AG04450 (cell line): ENCODE measurements at regions not wholly inside any gene's neighbourhood (a gene's known extent, or its start where the extent isn't known, plus 50 kb on each side); places are given as distances from the start of the nearest gene placed in this dataset.

ENCODE experiments used
- CTCF ChIA-PET: fragments of 300-600, 350-600 bp; formaldehyde crosslinking; extraction: SDS; loops from one replicate; lab custom pipeline; 2022; ENCODE audit warnings: antibody characterized with exemption, inconsistent platforms; lab: Charles Lee
- POLR2A ChIA-PET: fragments of 350-600 bp; formaldehyde crosslinking; extraction: SDS; loops from one replicate; lab custom pipeline; 2021; ENCODE audit warnings: antibody characterized with exemption, inconsistent platforms; lab: Yijun Ruan, JAX
- DNase-seq: peaks from one replicate; pipeline ENCODE4 v3.0.0-alpha.2; 2011; ENCODE audit warnings: low read depth, low spot score
- H3K27ac ChIP-seq: one replicate; pipeline ENCODE4 v1.5.1; 2012; ENCODE audit warnings: low read depth, low read length, control low read depth
- H3K27me3 ChIP-seq: one replicate; pipeline ENCODE4 v1.6.0; 2012; ENCODE audit warnings: low read length; ENCODE audit not compliant: control insufficient read depth, insufficient read depth
- H3K4me3 ChIP-seq: 2 replicates; pipeline ENCODE4 v1.5.1; 2011; ENCODE audit warnings: mild to moderate bottlenecking, low read depth, low read length, control low read depth
- H3K9me3 ChIP-seq: 2 replicates; pipeline ENCODE4 v1.5.1; 2012; ENCODE audit warnings: low read length; ENCODE audit not compliant: control insufficient read depth, insufficient read depth
- TF ChIP-seq, protein P1 (sequence below): IDR thresholded peaks from 2 replicates; pipeline ENCODE4 v1.5.1; 2011; ENCODE audit warnings: low read depth, low read length, control low read depth, inconsistent platforms

DNA sequence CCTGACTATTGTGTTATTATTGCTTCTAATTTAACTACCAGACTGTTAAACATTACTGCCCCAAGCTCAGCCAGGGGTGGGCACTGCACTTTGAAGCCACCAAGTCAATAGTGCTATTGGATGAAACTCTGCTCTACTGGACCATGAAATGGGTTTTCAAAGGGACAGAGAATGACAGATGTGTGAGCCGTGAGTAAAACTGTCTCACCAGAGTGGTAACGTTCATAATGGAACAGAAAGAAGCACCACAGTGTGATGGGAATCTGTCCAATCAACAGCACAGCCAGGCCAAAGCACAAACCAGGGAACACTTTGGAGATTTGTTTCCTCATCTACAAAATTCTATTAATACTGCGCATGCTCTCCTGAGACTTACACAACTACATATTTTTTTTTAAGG lies 171.8 kb upstream of the LPP start:
- Histone ChIP-seq H3K9me3 (no peaks in the 10 kb centered on the region; the same call in 1 of the 2 replicates), H3K4me3 (no peak overlapping the region), H3K27ac (no peak overlapping the region), H3K27me3 (no peaks in the 10 kb centered on the region)
- POLR2A ChIA-PET: no interaction called here
- CTCF ChIA-PET: no interaction called here
- DNase-seq: no peak
- TF ChIP-seq, protein P1, sequence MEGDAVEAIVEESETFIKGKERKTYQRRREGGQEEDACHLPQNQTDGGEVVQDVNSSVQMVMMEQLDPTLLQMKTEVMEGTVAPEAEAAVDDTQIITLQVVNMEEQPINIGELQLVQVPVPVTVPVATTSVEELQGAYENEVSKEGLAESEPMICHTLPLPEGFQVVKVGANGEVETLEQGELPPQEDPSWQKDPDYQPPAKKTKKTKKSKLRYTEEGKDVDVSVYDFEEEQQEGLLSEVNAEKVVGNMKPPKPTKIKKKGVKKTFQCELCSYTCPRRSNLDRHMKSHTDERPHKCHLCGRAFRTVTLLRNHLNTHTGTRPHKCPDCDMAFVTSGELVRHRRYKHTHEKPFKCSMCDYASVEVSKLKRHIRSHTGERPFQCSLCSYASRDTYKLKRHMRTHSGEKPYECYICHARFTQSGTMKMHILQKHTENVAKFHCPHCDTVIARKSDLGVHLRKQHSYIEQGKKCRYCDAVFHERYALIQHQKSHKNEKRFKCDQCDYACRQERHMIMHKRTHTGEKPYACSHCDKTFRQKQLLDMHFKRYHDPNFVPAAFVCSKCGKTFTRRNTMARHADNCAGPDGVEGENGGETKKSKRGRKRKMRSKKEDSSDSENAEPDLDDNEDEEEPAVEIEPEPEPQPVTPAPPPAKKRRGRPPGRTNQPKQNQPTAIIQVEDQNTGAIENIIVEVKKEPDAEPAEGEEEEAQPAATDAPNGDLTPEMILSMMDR: no peak

DNA sequence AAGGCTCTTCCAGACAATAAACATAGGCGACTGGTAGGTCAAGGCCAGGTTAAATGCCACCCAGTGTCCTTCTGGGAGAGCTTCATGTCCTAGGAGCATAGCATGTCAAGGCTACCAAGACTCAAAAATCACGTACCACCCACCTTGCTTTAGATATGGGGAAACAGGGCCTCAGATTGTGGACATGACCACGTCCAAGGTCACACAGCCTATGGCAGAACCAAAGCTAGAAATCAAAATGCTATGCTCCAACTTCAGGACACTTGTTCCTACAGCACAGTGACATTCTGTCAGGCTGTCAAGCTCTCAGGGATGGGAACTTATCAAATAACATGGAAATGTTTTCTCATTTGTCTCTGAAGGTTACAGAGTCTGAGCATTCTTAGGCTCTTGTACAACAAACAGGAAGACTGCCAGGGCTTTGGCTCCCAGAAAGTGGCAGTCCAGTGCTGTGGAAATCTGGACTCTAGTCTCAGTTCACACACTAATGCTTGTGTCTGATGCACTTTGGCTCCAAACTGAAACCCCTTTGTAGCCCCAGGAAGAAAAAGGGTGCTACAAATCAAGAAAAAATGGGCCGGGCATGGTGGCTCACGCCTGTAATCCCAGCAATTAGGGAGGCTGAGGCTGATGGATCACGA lies 170.4 kb upstream of the LPP start:
- no peak for DNase-seq
- no peaks in the 10 kb centered on the region for H3K9me3 ChIP-seq
- TF ChIP-seq, protein P1: no peak
- H3K27me3 ChIP-seq: no peaks in the 10 kb centered on the region
- ChIA-PET POLR2A (no interaction called here), CTCF (no interaction called here)
- no peak overlapping the region for H3K4me3 ChIP-seq
- H3K27ac ChIP-seq: no peak overlapping the region

DNA sequence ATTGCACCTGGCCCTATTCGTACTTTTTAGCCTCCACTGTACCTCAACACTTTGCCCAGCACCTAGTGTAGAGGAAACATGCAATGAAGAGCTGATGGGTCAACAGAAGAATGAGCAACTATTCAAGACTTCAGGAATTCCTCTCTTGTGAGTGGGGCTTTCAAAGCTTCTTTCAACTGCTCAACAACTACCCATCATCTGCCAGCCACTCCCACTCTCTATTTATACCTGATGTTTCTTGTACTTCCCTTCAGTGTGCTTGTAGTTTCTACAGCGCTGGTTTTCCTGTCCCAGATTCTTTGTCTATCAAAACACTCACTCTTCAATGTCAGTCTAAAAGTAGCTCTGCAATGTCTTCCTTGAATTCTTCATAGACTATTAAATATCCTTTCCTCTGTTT lies 168.3 kb upstream of the LPP start:
- no peaks in the 10 kb centered on the region for H3K9me3 ChIP-seq
- no peak overlapping the region for H3K27ac ChIP-seq
- DNase-seq: no peak
- no peaks in the 10 kb centered on the region for H3K27me3 ChIP-seq
- no peak overlapping the region for H3K4me3 ChIP-seq
- ChIA-PET POLR2A (no interaction called here), CTCF (no interaction called here)
- TF ChIP-seq, protein P1: no peak

DNA sequence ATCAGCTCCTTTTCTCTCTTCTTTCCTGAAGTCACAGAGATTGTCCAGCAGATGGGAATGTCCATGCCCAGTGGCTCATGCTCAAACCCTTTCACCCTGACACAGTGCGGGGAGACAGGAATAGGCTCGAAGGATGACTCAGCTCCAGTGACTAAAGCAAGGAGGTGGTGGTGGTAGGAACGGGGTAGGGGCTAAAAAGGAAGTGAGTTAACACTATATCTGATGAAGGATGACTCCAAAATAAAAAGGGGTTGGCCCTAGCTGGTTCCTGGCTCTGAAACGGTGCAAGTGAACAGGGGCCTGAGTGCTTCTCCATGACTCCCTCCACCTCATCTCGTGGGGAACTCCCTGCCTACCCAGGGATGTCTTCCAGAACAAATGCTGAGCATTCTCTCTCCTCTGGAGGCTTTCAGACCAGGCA lies 167.4 kb upstream of the LPP start:
- H3K4me3 ChIP-seq: no peak overlapping the region
- POLR2A ChIA-PET: no interaction called here

DNA sequence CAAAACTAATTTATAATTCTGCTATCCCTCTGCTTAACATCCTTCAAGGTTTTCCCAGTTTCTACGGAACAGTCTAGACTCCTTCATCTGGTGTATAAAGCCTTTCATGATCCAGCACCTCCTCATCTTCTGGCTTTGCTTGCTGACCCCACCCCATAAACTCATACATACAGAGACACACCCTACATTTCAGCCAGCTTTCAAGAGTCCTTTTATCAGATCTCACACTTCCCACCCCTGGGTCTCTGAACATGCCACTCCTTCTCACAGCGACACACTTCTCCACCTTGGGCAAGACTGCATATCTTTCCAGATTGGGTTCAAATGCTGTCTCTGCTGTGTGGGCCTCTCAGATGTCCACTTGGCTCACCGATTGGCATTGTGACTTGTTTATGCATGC lies 166.8 kb upstream of the LPP start:
- POLR2A ChIA-PET: no interaction called here
- no peak overlapping the region for H3K27ac ChIP-seq
- CTCF ChIA-PET: no interaction called here

More for the DNA sequence above, 167.4 kb upstream of the LPP start:
- no peaks in the 10 kb centered on the region for H3K9me3 ChIP-seq
- peak; percentile 55 for DNase-seq
- no peak overlapping the region for H3K27ac ChIP-seq
- no peaks in the 10 kb centered on the region for H3K27me3 ChIP-seq
- TF ChIP-seq, protein P1: 0 out of 2 replicates have a peak, but pooled peaks have one; percentile 8
- CTCF ChIA-PET: interaction anchor here (0.9 kb wide), 1 partner anchor 14 kb away, joined by 3 read pairs; no protein-coding TSS in a partner anchor

More for the DNA sequence above, 166.8 kb upstream of the LPP start:
- DNase-seq: no peak
- no peaks in the 10 kb centered on the region for H3K27me3 ChIP-seq
- TF ChIP-seq, protein P1: no peak
- no peak overlapping the region for H3K4me3 ChIP-seq
- H3K9me3 ChIP-seq: no peaks in the 10 kb centered on the region
